ENCODE measurements at regions not wholly inside any gene's neighbourhood (a gene's known extent, or its start where the extent isn't known, plus 50 kb on each side); places are given as distances from the start of the nearest gene placed in this dataset.

DNA sequence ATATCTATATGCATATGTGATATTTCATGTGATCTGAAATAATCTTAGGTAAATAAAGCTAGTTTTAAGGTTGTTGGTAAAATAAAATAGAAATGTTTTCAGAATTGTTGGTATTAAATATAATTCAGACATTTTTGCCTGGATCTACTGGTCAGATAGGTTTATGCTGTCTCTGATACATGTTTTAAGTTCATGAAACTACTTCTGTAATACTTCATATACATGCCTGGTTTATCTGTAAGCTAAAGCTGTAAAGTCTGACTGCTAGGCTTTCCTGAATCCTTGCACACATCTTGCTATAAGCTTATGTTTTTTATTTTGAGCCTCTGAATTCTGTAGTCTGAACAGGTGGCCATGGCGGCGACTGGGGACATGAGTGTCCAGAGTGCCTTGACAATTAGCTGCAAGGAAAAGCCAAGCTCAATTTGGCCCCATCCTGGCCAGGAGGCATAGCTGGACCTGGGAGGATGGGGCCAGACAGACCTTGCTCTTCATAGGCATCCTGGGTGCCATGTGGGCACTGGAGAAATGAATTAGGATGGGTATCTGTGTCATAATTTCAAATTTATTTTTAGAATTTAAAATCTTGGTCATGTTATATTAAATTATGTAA lies 241.0 kb upstream of the UBASH3B start:
- TF ChIP-seq, protein P1, sequence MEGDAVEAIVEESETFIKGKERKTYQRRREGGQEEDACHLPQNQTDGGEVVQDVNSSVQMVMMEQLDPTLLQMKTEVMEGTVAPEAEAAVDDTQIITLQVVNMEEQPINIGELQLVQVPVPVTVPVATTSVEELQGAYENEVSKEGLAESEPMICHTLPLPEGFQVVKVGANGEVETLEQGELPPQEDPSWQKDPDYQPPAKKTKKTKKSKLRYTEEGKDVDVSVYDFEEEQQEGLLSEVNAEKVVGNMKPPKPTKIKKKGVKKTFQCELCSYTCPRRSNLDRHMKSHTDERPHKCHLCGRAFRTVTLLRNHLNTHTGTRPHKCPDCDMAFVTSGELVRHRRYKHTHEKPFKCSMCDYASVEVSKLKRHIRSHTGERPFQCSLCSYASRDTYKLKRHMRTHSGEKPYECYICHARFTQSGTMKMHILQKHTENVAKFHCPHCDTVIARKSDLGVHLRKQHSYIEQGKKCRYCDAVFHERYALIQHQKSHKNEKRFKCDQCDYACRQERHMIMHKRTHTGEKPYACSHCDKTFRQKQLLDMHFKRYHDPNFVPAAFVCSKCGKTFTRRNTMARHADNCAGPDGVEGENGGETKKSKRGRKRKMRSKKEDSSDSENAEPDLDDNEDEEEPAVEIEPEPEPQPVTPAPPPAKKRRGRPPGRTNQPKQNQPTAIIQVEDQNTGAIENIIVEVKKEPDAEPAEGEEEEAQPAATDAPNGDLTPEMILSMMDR (IDR thresholded peaks at IDR 0.05) = no peak
- no peak for TF ChIP-seq POLR2AphosphoS5 (IDR thresholded peaks at IDR 0.05)
